ENCODE measurements at regions not wholly inside any gene's neighbourhood (a gene's known extent, or its start where the extent isn't known, plus 50 kb on each side); places are given as distances from the start of the nearest gene placed in this dataset.

- Histone ChIP-seq H3K27me3 (ENCODE audit: control insufficient read depth in 2 of 2, insufficient read depth in 2 of 2, low read length in 2 of 2) (no peaks in the 10 kb centered on the region), H3K27ac (ENCODE audit: low read depth in 2 of 2, low read length in 2 of 2) (no peak overlapping the region), H3K36me3 (ENCODE audit: control insufficient read depth in 2 of 2, insufficient read depth in 2 of 2, low read length in 2 of 2) (no peaks in the 10 kb centered on the region), H3K9ac (ENCODE audit: low read depth in 1 of 2, low read length in 2 of 2) (no peak overlapping the region), H3K9me3 (ENCODE audit: control insufficient read depth in 2 of 2, low read length in 2 of 2) (peaks cover 0 to 3% of the 10 kb centered on the region in 2 donors), H3K4me3 (ENCODE audit: low read length in 2 of 2) (no peak overlapping the region), H3K4me1 (ENCODE audit: control insufficient read depth in 2 of 2, insufficient read depth in 2 of 2, low read length in 2 of 2) (no peaks in the 10 kb centered on the region)
Measured at GRCh38 chr11:70747285-70747684, 349.0 kb downstream of the CTTN start.

- Histone ChIP-seq H3K27ac (ENCODE audit: low read depth in 2 of 2, low read length in 2 of 2) (no peak overlapping the region), H3K9me3 (ENCODE audit: control insufficient read depth in 2 of 2, low read length in 2 of 2) (peaks cover 0 to 3% of the 10 kb centered on the region in 2 donors), H3K4me3 (ENCODE audit: low read length in 2 of 2) (no peak overlapping the region), H3K27me3 (ENCODE audit: control insufficient read depth in 2 of 2, insufficient read depth in 2 of 2, low read length in 2 of 2) (no peaks in the 10 kb centered on the region), H3K9ac (ENCODE audit: low read depth in 1 of 2, low read length in 2 of 2) (no peak overlapping the region), H3K4me1 (ENCODE audit: control insufficient read depth in 2 of 2, insufficient read depth in 2 of 2, low read length in 2 of 2) (no peaks in the 10 kb centered on the region), H3K36me3 (ENCODE audit: control insufficient read depth in 2 of 2, insufficient read depth in 2 of 2, low read length in 2 of 2) (no peaks in the 10 kb centered on the region)
Measured at GRCh38 chr11:70747921-70748320, 349.6 kb downstream of the CTTN start.

GRCh38 chr11:70751142-70751734 is 352.9 kb downstream of the CTTN start:
- no peak overlapping the region for H3K4me3 ChIP-seq (ENCODE audit: low read length in 2 of 2)
- H3K9me3 ChIP-seq (ENCODE audit: control insufficient read depth in 2 of 2, low read length in 2 of 2) = peaks cover 0 to 3% of the 10 kb centered on the region in 2 donors
- no peaks in the 10 kb centered on the region for H3K27me3 ChIP-seq (ENCODE audit: control insufficient read depth in 2 of 2, insufficient read depth in 2 of 2, low read length in 2 of 2)
- no peaks in the 10 kb centered on the region for H3K36me3 ChIP-seq (ENCODE audit: control insufficient read depth in 2 of 2, insufficient read depth in 2 of 2, low read length in 2 of 2)
- no peak overlapping the region for H3K27ac ChIP-seq (ENCODE audit: low read depth in 2 of 2, low read length in 2 of 2)
- H3K9ac ChIP-seq (ENCODE audit: low read depth in 1 of 2, low read length in 2 of 2) = no peak overlapping the region
- H3K4me1 ChIP-seq (ENCODE audit: control insufficient read depth in 2 of 2, insufficient read depth in 2 of 2, low read length in 2 of 2) = no peaks in the 10 kb centered on the region

- no peak overlapping the region for H3K4me3 ChIP-seq (ENCODE audit: low read length in 2 of 2)
Measured at GRCh38 chr11:70755410-70756158, 357.3 kb downstream of the CTTN start.

GRCh38 chr11:70756341-70756740 is 358.0 kb downstream of the CTTN start:
- no peaks in the 10 kb centered on the region for H3K4me1 ChIP-seq (ENCODE audit: control insufficient read depth in 2 of 2, insufficient read depth in 2 of 2, low read length in 2 of 2)

More at GRCh38 chr11:70755410-70756158, 357.3 kb downstream of the CTTN start:
- Histone ChIP-seq H3K9me3 (ENCODE audit: control insufficient read depth in 2 of 2, low read length in 2 of 2) (peaks cover 0 to 2% of the 10 kb centered on the region in 2 donors), H3K4me1 (ENCODE audit: control insufficient read depth in 2 of 2, insufficient read depth in 2 of 2, low read length in 2 of 2) (no peaks in the 10 kb centered on the region), H3K9ac (ENCODE audit: low read depth in 1 of 2, low read length in 2 of 2) (no peak overlapping the region), H3K36me3 (ENCODE audit: control insufficient read depth in 2 of 2, insufficient read depth in 2 of 2, low read length in 2 of 2) (no peaks in the 10 kb centered on the region), H3K27ac (ENCODE audit: low read depth in 2 of 2, low read length in 2 of 2) (no peak overlapping the region), H3K27me3 (ENCODE audit: control insufficient read depth in 2 of 2, insufficient read depth in 2 of 2, low read length in 2 of 2) (no peaks in the 10 kb centered on the region)

GRCh38 chr11:70756756-70757155 is 358.4 kb downstream of the CTTN start:
- H3K27me3 ChIP-seq (ENCODE audit: control insufficient read depth in 2 of 2, insufficient read depth in 2 of 2, low read length in 2 of 2) = no peaks in the 10 kb centered on the region
- no peaks in the 10 kb centered on the region for H3K36me3 ChIP-seq (ENCODE audit: control insufficient read depth in 2 of 2, insufficient read depth in 2 of 2, low read length in 2 of 2)
- H3K4me1 ChIP-seq (ENCODE audit: control insufficient read depth in 2 of 2, insufficient read depth in 2 of 2, low read length in 2 of 2) = no peaks in the 10 kb centered on the region
- no peak overlapping the region for H3K9ac ChIP-seq (ENCODE audit: low read depth in 1 of 2, low read length in 2 of 2)
- no peak overlapping the region for H3K4me3 ChIP-seq (ENCODE audit: low read length in 2 of 2)
- H3K27ac ChIP-seq (ENCODE audit: low read depth in 2 of 2, low read length in 2 of 2) = no peak overlapping the region
- H3K9me3 ChIP-seq (ENCODE audit: control insufficient read depth in 2 of 2, low read length in 2 of 2) = no peaks in the 10 kb centered on the region

More at GRCh38 chr11:70756341-70756740, 358.0 kb downstream of the CTTN start:
- H3K27me3 ChIP-seq (ENCODE audit: control insufficient read depth in 2 of 2, insufficient read depth in 2 of 2, low read length in 2 of 2) = no peaks in the 10 kb centered on the region
- H3K9ac ChIP-seq (ENCODE audit: low read depth in 1 of 2, low read length in 2 of 2) = no peak overlapping the region
- H3K27ac ChIP-seq (ENCODE audit: low read depth in 2 of 2, low read length in 2 of 2) = no peak overlapping the region
- H3K4me3 ChIP-seq (ENCODE audit: low read length in 2 of 2) = no peak overlapping the region
- H3K9me3 ChIP-seq (ENCODE audit: control insufficient read depth in 2 of 2, low read length in 2 of 2) = no peaks in the 10 kb centered on the region
- no peaks in the 10 kb centered on the region for H3K36me3 ChIP-seq (ENCODE audit: control insufficient read depth in 2 of 2, insufficient read depth in 2 of 2, low read length in 2 of 2)

GRCh38 chr11:70757241-70757640 is 358.9 kb downstream of the CTTN start:
- H3K27me3 ChIP-seq (ENCODE audit: control insufficient read depth in 2 of 2, insufficient read depth in 2 of 2, low read length in 2 of 2) = no peaks in the 10 kb centered on the region
- H3K27ac ChIP-seq (ENCODE audit: low read depth in 2 of 2, low read length in 2 of 2) = no peak overlapping the region
- no peak overlapping the region for H3K9ac ChIP-seq (ENCODE audit: low read depth in 1 of 2, low read length in 2 of 2)
- no peaks in the 10 kb centered on the region for H3K36me3 ChIP-seq (ENCODE audit: control insufficient read depth in 2 of 2, insufficient read depth in 2 of 2, low read length in 2 of 2)
- no peaks in the 10 kb centered on the region for H3K4me1 ChIP-seq (ENCODE audit: control insufficient read depth in 2 of 2, insufficient read depth in 2 of 2, low read length in 2 of 2)
- H3K4me3 ChIP-seq (ENCODE audit: low read length in 2 of 2) = no peak overlapping the region
- no peaks in the 10 kb centered on the region for H3K9me3 ChIP-seq (ENCODE audit: control insufficient read depth in 2 of 2, low read length in 2 of 2)

- Histone ChIP-seq H3K4me3 (ENCODE audit: low read length in 2 of 2) (no peak overlapping the region), H3K27ac (ENCODE audit: low read depth in 2 of 2, low read length in 2 of 2) (no peak overlapping the region), H3K9me3 (ENCODE audit: control insufficient read depth in 2 of 2, low read length in 2 of 2) (no peaks in the 10 kb centered on the region), H3K27me3 (ENCODE audit: control insufficient read depth in 2 of 2, insufficient read depth in 2 of 2, low read length in 2 of 2) (no peaks in the 10 kb centered on the region), H3K4me1 (ENCODE audit: control insufficient read depth in 2 of 2, insufficient read depth in 2 of 2, low read length in 2 of 2) (no peaks in the 10 kb centered on the region), H3K9ac (ENCODE audit: low read depth in 1 of 2, low read length in 2 of 2) (no peak overlapping the region), H3K36me3 (ENCODE audit: control insufficient read depth in 2 of 2, insufficient read depth in 2 of 2, low read length in 2 of 2) (no peaks in the 10 kb centered on the region)
Measured at GRCh38 chr11:70758206-70758605, 359.9 kb downstream of the CTTN start.

- no peak overlapping the region for H3K9ac ChIP-seq (ENCODE audit: low read depth in 1 of 2, low read length in 2 of 2)
- no peaks in the 10 kb centered on the region for H3K36me3 ChIP-seq (ENCODE audit: control insufficient read depth in 2 of 2, insufficient read depth in 2 of 2, low read length in 2 of 2)
- no peak overlapping the region for H3K4me3 ChIP-seq (ENCODE audit: low read length in 2 of 2)
- no peaks in the 10 kb centered on the region for H3K9me3 ChIP-seq (ENCODE audit: control insufficient read depth in 2 of 2, low read length in 2 of 2)
- no peaks in the 10 kb centered on the region for H3K4me1 ChIP-seq (ENCODE audit: control insufficient read depth in 2 of 2, insufficient read depth in 2 of 2, low read length in 2 of 2)
- no peak overlapping the region for H3K27ac ChIP-seq (ENCODE audit: low read depth in 2 of 2, low read length in 2 of 2)
- H3K27me3 ChIP-seq (ENCODE audit: control insufficient read depth in 2 of 2, insufficient read depth in 2 of 2, low read length in 2 of 2) = no peaks in the 10 kb centered on the region
Measured at GRCh38 chr11:70759846-70760245, 361.5 kb downstream of the CTTN start.

GRCh38 chr11:70760416-70761020 is 362.2 kb downstream of the CTTN start:
- H3K4me3 ChIP-seq (ENCODE audit: low read length in 2 of 2) = no peak overlapping the region
- H3K36me3 ChIP-seq (ENCODE audit: control insufficient read depth in 2 of 2, insufficient read depth in 2 of 2, low read length in 2 of 2) = no peaks in the 10 kb centered on the region
- H3K9ac ChIP-seq (ENCODE audit: low read depth in 1 of 2, low read length in 2 of 2) = no peak overlapping the region
- no peaks in the 10 kb centered on the region for H3K27me3 ChIP-seq (ENCODE audit: control insufficient read depth in 2 of 2, insufficient read depth in 2 of 2, low read length in 2 of 2)
- no peak overlapping the region for H3K27ac ChIP-seq (ENCODE audit: low read depth in 2 of 2, low read length in 2 of 2)
- no peaks in the 10 kb centered on the region for H3K4me1 ChIP-seq (ENCODE audit: control insufficient read depth in 2 of 2, insufficient read depth in 2 of 2, low read length in 2 of 2)
- no peaks in the 10 kb centered on the region for H3K9me3 ChIP-seq (ENCODE audit: control insufficient read depth in 2 of 2, low read length in 2 of 2)
